ENCODE measurements at regions not wholly inside any gene's neighbourhood (a gene's known extent, or its start where the extent isn't known, plus 50 kb on each side); places are given as distances from the start of the nearest gene placed in this dataset.

GRCh38 chr1:75668813-75669212 lies 55.7 kb upstream of the ACADM start:
- no peak for DNase-seq

- no peak for DNase-seq
Observed at GRCh38 chr1:75671708-75672107, 52.8 kb upstream of the ACADM start.

DNA sequence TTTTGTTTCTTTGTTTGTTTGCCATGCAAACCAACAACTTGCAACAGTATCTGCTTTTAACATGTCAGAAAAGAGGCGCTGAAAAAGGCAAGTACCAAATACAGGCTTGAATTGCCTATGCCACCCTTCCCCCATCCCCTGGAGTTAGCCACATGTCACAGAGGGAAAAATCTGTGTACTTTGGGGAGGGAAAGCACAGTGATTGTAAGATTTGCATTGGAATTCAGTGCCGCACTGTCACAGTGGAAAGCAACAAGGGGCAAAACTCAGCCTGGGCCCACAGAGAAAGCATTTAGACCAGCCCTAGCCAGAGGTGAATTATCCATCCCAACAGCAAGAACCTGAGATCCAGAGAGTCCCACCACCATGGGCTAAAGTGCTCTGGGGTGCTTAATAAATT lies 52.4 kb upstream of the ACADM start:
- DNase-seq: no peak

GRCh38 chr1:75672528-75673393 lies 51.7 kb upstream of the ACADM start:
- peak; percentile 35 for DNase-seq

DNA sequence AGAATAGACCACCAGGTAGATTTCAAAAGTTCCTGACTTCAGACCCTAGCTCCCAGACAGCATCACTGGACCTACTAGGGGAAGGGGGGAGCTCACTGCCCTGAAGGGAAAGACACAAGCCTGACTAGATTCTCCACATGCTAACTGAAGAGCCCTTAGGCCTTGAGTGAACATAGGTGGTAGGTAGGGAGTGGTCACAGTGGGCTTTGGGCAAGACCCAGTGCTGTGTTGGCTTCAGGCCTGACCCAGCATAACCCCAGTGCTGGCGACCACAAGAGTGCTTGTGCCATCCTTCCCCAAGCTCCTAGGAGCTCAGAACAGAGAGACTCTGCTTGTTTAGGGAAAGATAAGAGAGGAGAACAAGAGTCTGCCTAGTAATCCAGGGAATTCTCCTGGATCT lies 51.1 kb upstream of the ACADM start:
- DNase-seq: no peak

DNA sequence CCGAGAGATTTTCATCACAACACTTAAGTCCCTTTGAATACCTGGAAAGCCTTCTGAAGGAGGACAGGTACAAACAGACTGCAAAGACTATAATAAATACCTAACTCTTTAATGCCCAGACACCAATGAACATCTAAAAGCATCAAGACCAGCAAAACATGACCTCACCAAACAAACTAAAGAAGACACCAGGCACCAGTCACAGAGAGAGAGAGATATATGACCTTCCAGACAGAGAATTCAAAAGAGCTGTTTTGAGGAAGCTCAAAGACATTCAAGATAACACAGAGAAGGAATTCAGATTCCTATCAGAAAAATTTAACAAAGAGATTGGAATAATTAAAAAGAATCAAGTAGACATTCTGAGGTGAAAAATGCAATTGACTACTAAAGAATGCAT lies 50.6 kb upstream of the ACADM start:
- DNase-seq: no peak
